Stimulated activated CD4-positive, alpha-beta T cell treated with anti-CD3 and anti-CD28 coated beads, Interleukin-12 subunit alpha, Interleukin-12 subunit beta, amount 100 ng/mL, for 48 hours (primary cell): ENCODE measurements at regions not wholly inside any gene's neighbourhood (a gene's known extent, or its start where the extent isn't known, plus 50 kb on each side); places are given as distances from the start of the nearest gene placed in this dataset.
"Not testable (repeated sequence)": the region's sequence is repeated elsewhere in the genome, so short reads cannot be mapped to it uniquely, and the experiment has no call there.

Experiments
- DNase-seq, 3 donors: peaks; one replicate each; pipeline ENCODE4 v3.0.0-alpha.2; 2020; ENCODE audit warnings: low read depth in 2 of 3, low spot score in 1 of 3

GRCh38 chr7:3135626-3136025 lies 92.0 kb upstream of the CARD11 start:
- no peak for DNase-seq

GRCh38 chr7:3138206-3138605 lies 94.5 kb upstream of the CARD11 start:
- no peak for DNase-seq

GRCh38 chr7:3138997-3139396 lies 95.3 kb upstream of the CARD11 start:
- no peak for DNase-seq

GRCh38 chr7:3140834-3141233 lies 97.2 kb upstream of the CARD11 start:
- DNase-seq: no peak

- DNase-seq: no peak
These were observed 97.7 kb upstream of the CARD11 start for GRCh38 chr7:3141326-3141725.

GRCh38 chr7:3143869-3144775 lies 100.5 kb upstream of the CARD11 start:
- no peak for DNase-seq

- DNase-seq: not testable (repeated sequence)
These were observed 101.1 kb upstream of the CARD11 start for GRCh38 chr7:3144776-3145125.

GRCh38 chr7:3146571-3147226 lies 103.0 kb upstream of the CARD11 start:
- DNase-seq: no peak

GRCh38 chr7:3148471-3148870 lies 104.8 kb upstream of the CARD11 start:
- not testable (repeated sequence) for DNase-seq

- no peak for DNase-seq
These were observed 105.7 kb upstream of the CARD11 start for GRCh38 chr7:3149231-3149995.

- DNase-seq: no peak
These were observed 106.4 kb upstream of the CARD11 start for GRCh38 chr7:3150027-3150426.

GRCh38 chr7:3151784-3152183 lies 108.1 kb upstream of the CARD11 start:
- DNase-seq: no peak

GRCh38 chr7:3152714-3153113 lies 109.0 kb upstream of the CARD11 start:
- no peak for DNase-seq

- DNase-seq: no peak
These were observed 109.5 kb upstream of the CARD11 start for GRCh38 chr7:3153118-3153517.

GRCh38 chr7:3154317-3154716 lies 110.7 kb upstream of the CARD11 start:
- DNase-seq: no peak

GRCh38 chr7:3154881-3155494 lies 111.3 kb upstream of the CARD11 start:
- DNase-seq: peak; percentile 33 to 78 (median 41)

GRCh38 chr7:3156508-3156907 lies 112.8 kb upstream of the CARD11 start:
- no peak for DNase-seq

GRCh38 chr7:3157566-3158287 lies 114.1 kb upstream of the CARD11 start:
- DNase-seq: no peak

GRCh38 chr7:3158341-3158760 lies 114.7 kb upstream of the CARD11 start:
- DNase-seq: no peak

GRCh38 chr7:3159039-3159438 lies 115.4 kb upstream of the CARD11 start:
- no peak for DNase-seq

- no peak for DNase-seq
These were observed 115.8 kb upstream of the CARD11 start for GRCh38 chr7:3159445-3159844.
